HL-60/S4 (cell line): ENCODE measurements at regions not wholly inside any gene's neighbourhood (a gene's known extent, or its start where the extent isn't known, plus 50 kb on each side); places are given as distances from the start of the nearest gene placed in this dataset.
"Not testable (repeated sequence)": the region's sequence is repeated elsewhere in the genome, so short reads cannot be mapped to it uniquely, and the experiment has no call there.

Experiments used
- in situ Hi-C: fragments of 300-500 bp; cut with MboI; formaldehyde crosslinking; loops from 2 replicates; pipeline ENCODE4 v1.14.3; 2022; ENCODE audit warnings: low sequenced_read_pairs

- in situ Hi-C loops = no loop called here
Measured at GRCh38 chr4:97027728-97028410, 1115.4 kb downstream of the STPG2 start.

- in situ Hi-C loops = no loop called here
Measured at GRCh38 chr4:97028785-97029184, 1114.5 kb downstream of the STPG2 start.

GRCh38 chr4:97037411-97038145 is 1105.7 kb downstream of the STPG2 start:
- in situ Hi-C loops = not testable (repeated sequence)

GRCh38 chr4:97038146-97038516 is 1105.1 kb downstream of the STPG2 start:
- in situ Hi-C loops = no loop called here

- in situ Hi-C loops = no loop called here
Measured at GRCh38 chr4:97072666-97073065, 1070.6 kb downstream of the STPG2 start.

GRCh38 chr4:97073194-97073593 is 1070.1 kb downstream of the STPG2 start:
- in situ Hi-C loops = no loop called here

GRCh38 chr4:97074531-97074930 is 1068.7 kb downstream of the STPG2 start:
- in situ Hi-C loops = no loop called here

- in situ Hi-C loops = no loop called here
Measured at GRCh38 chr4:97081951-97082350, 1061.3 kb downstream of the STPG2 start.

GRCh38 chr4:97097036-97097435 is 1046.2 kb downstream of the STPG2 start:
- in situ Hi-C loops = not testable (repeated sequence)

GRCh38 chr4:97101171-97101570 is 1042.1 kb downstream of the STPG2 start:
- in situ Hi-C loops = not testable (repeated sequence)

- in situ Hi-C loops = no loop called here
Measured at GRCh38 chr4:97103252-97103651, 1040.0 kb downstream of the STPG2 start.

GRCh38 chr4:97104006-97104405 is 1039.3 kb downstream of the STPG2 start:
- in situ Hi-C loops = no loop called here

GRCh38 chr4:97104666-97105065 is 1038.6 kb downstream of the STPG2 start:
- in situ Hi-C loops = no loop called here

- in situ Hi-C loops = no loop called here
Measured at GRCh38 chr4:97105347-97106099, 1037.8 kb downstream of the STPG2 start.

- in situ Hi-C loops = no loop called here
Measured at GRCh38 chr4:97106161-97106560, 1037.1 kb downstream of the STPG2 start.

GRCh38 chr4:97110506-97110905 is 1032.8 kb downstream of the STPG2 start:
- in situ Hi-C loops = no loop called here

- in situ Hi-C loops = no loop called here
Measured at GRCh38 chr4:97116511-97116910, 1026.8 kb downstream of the STPG2 start.

GRCh38 chr4:97121493-97121892 is 1021.8 kb downstream of the STPG2 start:
- in situ Hi-C loops = no loop called here

GRCh38 chr4:97123573-97123972 is 1019.7 kb downstream of the STPG2 start:
- in situ Hi-C loops = no loop called here

- in situ Hi-C loops = no loop called here
Measured at GRCh38 chr4:97132435-97132834, 1010.8 kb downstream of the STPG2 start.

GRCh38 chr4:97134456-97134855 is 1008.8 kb downstream of the STPG2 start:
- in situ Hi-C loops = no loop called here

GRCh38 chr4:97139791-97140190 is 1003.5 kb downstream of the STPG2 start:
- in situ Hi-C loops = no loop called here
